HepG2 (cell line): ENCODE measurements at regions not wholly inside any gene's neighbourhood (a gene's known extent, or its start where the extent isn't known, plus 50 kb on each side); places are given as distances from the start of the nearest gene placed in this dataset.
"Not testable (repeated sequence)": the region's sequence is repeated elsewhere in the genome, so short reads cannot be mapped to it uniquely, and the experiment has no call there.

Experiments
- CCDC6 ChIP-seq: sonication (generic); formaldehyde crosslinking; IDR thresholded peaks from 2 replicates; pipeline ENCODE4 v1.8.1; 2022; ENCODE audit warnings: mild to moderate bottlenecking, missing genetic modification reagents, moderate library complexity
- DMAP1 ChIP-seq: IDR thresholded peaks from 2 replicates; pipeline ENCODE4 v1.6.1; 2016
- GATAD2A ChIP-seq: IDR thresholded peaks from 2 replicates; pipeline ENCODE4 v1.6.1; 2016
- HDAC2 ChIP-seq: sonication (generic); formaldehyde crosslinking; IDR thresholded peaks from 2 replicates; pipeline ENCODE4 v1.4.0; 2020; ENCODE audit warnings: missing genetic modification reagents
- HMGXB4 ChIP-seq, 2 experiments: sonication (generic) in 1 of 2; formaldehyde crosslinking in 1 of 2; IDR thresholded peaks; 2 replicates each; pipeline versions ENCODE4 v1.4.0 to v1.6.1; 2018 to 2020; ENCODE audit warnings: missing genetic modification reagents in 2 of 2, borderline replicate concordance in 1 of 2, low read depth in 1 of 2, mild to moderate bottlenecking in 1 of 2, missing biosample characterization in 1 of 2
- LCORL ChIP-seq, 2 experiments: fragments of 450-650 bp in 1 of 2; sonication (generic) in 1 of 2; formaldehyde crosslinking in 1 of 2; IDR thresholded peaks; 2 replicates each; pipeline versions ENCODE4 v1.5.0 to v1.6.1; 2017 to 2020; ENCODE audit warnings: antibody characterized with exemption in 1 of 2, missing genetic modification reagents in 1 of 2
- PITX1 ChIP-seq: sonication (generic); formaldehyde crosslinking; IDR thresholded peaks from 2 replicates; pipeline ENCODE4 v1.5.1; 2020; ENCODE audit warnings: mild to moderate bottlenecking, missing genetic modification reagents
- POGZ ChIP-seq: sonication (generic); formaldehyde crosslinking; IDR thresholded peaks from 2 replicates; pipeline ENCODE4 v1.4.0; 2020; ENCODE audit warnings: mild to moderate bottlenecking, missing genetic modification reagents
- REPIN1 ChIP-seq: sonication (generic); formaldehyde crosslinking; IDR thresholded peaks from 2 replicates; pipeline ENCODE4 v1.8.0; 2022; ENCODE audit warnings: missing genetic modification reagents, low read depth, mild to moderate bottlenecking, borderline replicate concordance
- SAP130 ChIP-seq: IDR thresholded peaks from 2 replicates; pipeline ENCODE4 v1.6.1; 2016; ENCODE audit warnings: low read depth
- SKI ChIP-seq: fragments of 450-650 bp; IDR thresholded peaks from one replicate; pipeline ENCODE4 v1.6.1; 2018; ENCODE audit warnings: mild to moderate bottlenecking; ENCODE audit not compliant: partially characterized antibody
- SOX6 ChIP-seq, 2 experiments: fragments of 450-650 bp in 1 of 2; sonication (generic) in 1 of 2; formaldehyde crosslinking in 1 of 2; IDR thresholded peaks; 2 replicates each; pipeline versions ENCODE4 v1.4.0 to v1.6.1; 2017 to 2020; ENCODE audit warnings: antibody characterized with exemption in 1 of 2, mild to moderate bottlenecking in 1 of 2, missing genetic modification reagents in 1 of 2
- SP4 ChIP-seq: sonication (generic); formaldehyde crosslinking; IDR thresholded peaks from 2 replicates; pipeline ENCODE4 v1.8.1; 2023; ENCODE audit warnings: mild to moderate bottlenecking, missing genetic modification reagents
- TMF1 ChIP-seq: sonication (generic); formaldehyde crosslinking; IDR thresholded peaks from 2 replicates; pipeline ENCODE4 v1.8.1; 2022; ENCODE audit warnings: low read depth, missing genetic modification reagents
- UBTF ChIP-seq: sonication (generic); formaldehyde crosslinking; IDR thresholded peaks from 2 replicates; pipeline ENCODE4 v1.4.0; 2020; ENCODE audit warnings: mild to moderate bottlenecking, missing genetic modification reagents
- ZBTB3 ChIP-seq: sonication (generic); formaldehyde crosslinking; IDR thresholded peaks from 2 replicates; pipeline ENCODE4 v1.4.0; 2020; ENCODE audit warnings: low read depth, mild to moderate bottlenecking, moderate library complexity, missing genetic modification reagents, borderline replicate concordance
- ZFX ChIP-seq: sonication (generic); formaldehyde crosslinking; IDR thresholded peaks from 2 replicates; pipeline ENCODE4 v1.4.0; 2020; ENCODE audit warnings: mild to moderate bottlenecking, low read depth, missing genetic modification reagents, moderate library complexity
- ZMYM4 ChIP-seq: sonication (generic); formaldehyde crosslinking; IDR thresholded peaks from 2 replicates; pipeline ENCODE4 v1.8.1; 2023; ENCODE audit warnings: mild to moderate bottlenecking, missing genetic modification reagents
- ZNF281 ChIP-seq: sonication (generic); formaldehyde crosslinking; IDR thresholded peaks from 2 replicates; pipeline ENCODE4 v1.4.0; 2020; ENCODE audit warnings: missing genetic modification reagents, borderline replicate concordance
- ZNF788 ChIP-seq: sonication (generic); formaldehyde crosslinking; IDR thresholded peaks from 2 replicates; pipeline ENCODE4 v1.5.0; 2020; ENCODE audit warnings: mild to moderate bottlenecking, missing genetic modification reagents, borderline replicate concordance

GRCh38 chr1:149390173-149390926, 84.5 kb upstream of the NBPF19 start (continued):
- TF ChIP-seq DMAP1 (CRISPR knock-in tag) (peak; percentile 46; the same call in 1 of the 2 replicates), LCORL (CRISPR knock-in tag; IDR thresholded peaks at IDR 0.05) (0 out of 2 replicates have a peak, but pooled peaks have one; percentile 38), TMF1 (CRISPR knock-in tag) (0 out of 2 replicates have a peak, but pooled peaks have one; percentile 27), ZBTB3 (CRISPR knock-in tag) (peak; percentile 91; the same call in 1 of the 2 replicates), SAP130 (peak; percentile 31; the same call in 1 of the 2 replicates), GATAD2A (0 out of 2 replicates have a peak, but pooled peaks have one; percentile 34), POGZ (CRISPR knock-in tag) (peak; percentile 84), UBTF (peak; percentile 79), SOX6 (CRISPR knock-in tag; IDR thresholded peaks at IDR 0.05) (peak; percentile 18; the same call in 1 of the 2 replicates), ZNF788 (CRISPR knock-in tag) (peak; percentile 24; the same call in 1 of the 2 replicates), REPIN1 (peak; percentile 32; the same call in 1 of the 2 replicates), ZNF281 (CRISPR knock-in tag) (peak; percentile 59), HDAC2 (CRISPR knock-in tag) (peak; percentile 45; the same call in 1 of the 2 replicates), ZFX (peak; percentile 41; the same call in 1 of the 2 replicates), PITX1 (0 out of 2 replicates have a peak, but pooled peaks have one; percentile 20), SKI (peak; percentile 92), ZMYM4 (CRISPR knock-in tag) (peak; percentile 73; the same call in 1 of the 2 replicates), SP4 (CRISPR knock-in tag) (peak; percentile 48; the same call in 1 of the 2 replicates), HMGXB4 (CRISPR knock-in tag; IDR thresholded peaks at IDR 0.05; ENCODE audit: borderline replicate concordance in 1 of 2, low read depth in 1 of 2) (peak; percentile 39 to 45; a peak in 1 of 4 replicates), CCDC6 (CRISPR knock-in tag) (peak; percentile 50; the same call in 1 of the 2 replicates)
- TF ChIP-seq LCORL, SOX6 (IDR thresholded peaks at IDR 0.05): not testable (repeated sequence)
